GM19468 (cell line): ENCODE measurements at regions not wholly inside any gene's neighbourhood (a gene's known extent, or its start where the extent isn't known, plus 50 kb on each side); places are given as distances from the start of the nearest gene placed in this dataset.
"Not testable (repeated sequence)": the region's sequence is repeated elsewhere in the genome, so short reads cannot be mapped to it uniquely, and the experiment has no call there.

Source experiments
- ATAC-seq: cut with Tn5 transposase; IDR thresholded peaks from one replicate; pipeline ENCODE4 v1.9.1; 2021; ENCODE audit warnings: mild to moderate bottlenecking, moderate library complexity, moderate number of reproducible peaks; ENCODE audit not compliant: unreplicated experiment; ENCODE audit errors: extremely low read depth

- no peak for ATAC-seq
Measured at GRCh38 chr1:119250299-119250698, 109.8 kb upstream of the WARS2 start.

- no peak for ATAC-seq
Measured at GRCh38 chr1:119251751-119252150, 111.3 kb upstream of the WARS2 start.

DNA sequence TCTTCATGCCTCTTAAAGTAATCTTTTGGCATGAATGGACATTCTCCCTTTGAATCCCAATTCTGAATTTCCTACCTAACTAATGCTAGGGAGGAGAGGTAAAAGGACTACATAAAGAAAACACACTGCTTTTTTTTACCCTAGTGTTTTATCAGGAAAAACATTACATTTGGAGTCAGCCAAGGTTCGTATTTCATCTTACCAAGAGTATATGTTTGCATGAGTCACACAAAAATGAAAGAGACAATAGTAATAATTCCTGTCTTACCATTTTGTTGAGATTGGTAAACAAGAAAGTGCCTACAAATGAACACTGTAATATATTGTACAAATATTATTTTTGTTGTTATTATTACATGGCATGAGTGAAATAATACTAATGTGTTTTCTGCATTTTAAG lies 112.9 kb upstream of the WARS2 start:
- no peak for ATAC-seq

DNA sequence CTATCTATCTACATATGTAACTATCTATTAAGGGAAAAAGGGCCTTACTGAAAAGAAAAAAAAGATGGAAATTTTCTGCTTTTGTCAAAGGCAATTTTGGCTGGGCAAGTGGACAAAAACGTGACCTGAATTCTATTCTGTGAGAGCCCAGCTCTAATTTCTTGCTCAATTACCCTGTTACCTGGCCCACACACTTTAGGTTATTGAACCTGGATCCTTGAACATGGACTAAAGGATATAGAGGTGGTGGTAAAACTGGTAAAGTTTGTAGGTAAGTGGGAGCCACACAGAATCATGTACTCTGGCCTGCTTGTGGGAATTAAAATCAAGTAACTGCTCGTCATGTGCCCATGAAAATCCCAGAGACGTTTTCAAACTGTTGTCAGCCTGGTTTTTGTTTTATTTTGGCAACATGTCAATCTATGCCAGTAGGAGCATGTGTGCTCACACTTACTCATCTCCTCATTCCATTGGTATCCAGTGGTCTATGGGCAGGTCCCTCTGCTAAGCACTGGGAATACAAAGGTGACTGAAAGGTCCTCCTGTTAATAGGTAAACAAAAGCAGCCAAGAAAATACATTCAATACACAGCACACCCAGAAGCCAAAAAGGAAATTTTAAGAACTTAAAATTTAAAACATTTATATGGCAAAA lies 113.7 kb upstream of the WARS2 start:
- ATAC-seq, result no peak

DNA sequence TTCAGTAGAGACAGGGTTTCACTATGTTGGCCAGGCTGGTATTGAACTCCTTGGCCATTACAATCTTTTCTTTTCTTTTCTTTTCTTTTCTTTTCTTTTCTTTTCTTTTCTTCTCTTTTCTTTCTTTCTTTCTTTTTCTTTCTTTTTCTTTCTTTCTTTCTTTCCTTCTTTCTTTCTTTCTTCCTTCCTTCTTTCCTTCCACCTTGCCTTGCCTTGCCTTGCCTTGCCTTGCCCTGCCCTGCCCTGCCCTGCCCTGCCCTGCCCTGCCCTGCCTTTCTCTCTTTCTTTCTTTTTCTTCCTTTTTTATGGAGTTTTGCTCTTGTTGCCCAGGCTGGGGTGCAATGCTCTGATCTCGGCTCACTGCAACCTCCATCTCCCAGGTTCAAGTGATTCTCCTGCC lies 112.5 kb upstream of the HAO2 start:
- not testable (repeated sequence) for ATAC-seq

DNA sequence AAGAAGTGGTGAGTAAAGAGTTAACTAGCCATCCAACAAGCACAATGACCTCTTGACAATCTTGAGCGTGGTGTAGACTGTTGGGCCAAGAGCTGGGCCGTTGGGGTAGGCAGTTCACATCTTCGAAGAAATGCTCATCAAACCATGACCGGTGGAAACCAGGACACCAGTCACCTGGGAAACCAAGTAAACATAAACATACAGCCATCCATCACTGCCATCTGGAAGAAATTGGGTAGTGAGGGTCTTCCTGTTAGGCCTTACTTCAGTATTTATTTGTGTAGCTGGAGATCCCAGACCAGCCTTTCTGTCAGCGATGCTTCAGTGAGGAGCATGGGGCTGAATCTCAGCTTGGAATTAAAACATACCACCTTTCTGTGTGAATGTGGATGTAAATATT lies 108.1 kb upstream of the HAO2 start:
- ATAC-seq, result no peak

GRCh38 chr1:119266386-119266785 lies 102.2 kb upstream of the HAO2 start:
- peak; percentile 45 for ATAC-seq

- ATAC-seq, result no peak
Measured at GRCh38 chr1:119266858-119267257, 101.7 kb upstream of the HAO2 start.

DNA sequence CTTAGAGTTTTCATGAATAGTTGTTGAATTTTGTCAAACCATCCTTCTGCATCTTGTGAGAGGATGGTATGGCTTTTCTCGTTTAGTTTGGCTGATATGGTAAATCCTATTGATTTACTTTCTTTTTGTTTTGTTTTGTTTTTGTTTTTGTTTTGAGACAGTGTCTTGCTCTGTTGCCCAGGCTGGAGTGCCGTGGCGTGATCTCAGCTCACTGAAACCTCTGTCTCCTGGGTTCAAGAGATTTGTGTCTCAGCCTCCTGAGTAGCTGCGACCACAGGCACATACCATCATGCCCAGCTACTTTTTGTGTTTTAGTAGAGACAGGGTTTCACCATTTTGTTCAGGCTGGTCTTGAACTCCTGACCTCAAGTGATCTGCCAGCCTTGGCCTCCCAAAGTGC lies 101.3 kb upstream of the HAO2 start:
- not testable (repeated sequence) for ATAC-seq

- ATAC-seq, result no peak
Measured at GRCh38 chr1:119268879-119269278, 99.7 kb upstream of the HAO2 start.

DNA sequence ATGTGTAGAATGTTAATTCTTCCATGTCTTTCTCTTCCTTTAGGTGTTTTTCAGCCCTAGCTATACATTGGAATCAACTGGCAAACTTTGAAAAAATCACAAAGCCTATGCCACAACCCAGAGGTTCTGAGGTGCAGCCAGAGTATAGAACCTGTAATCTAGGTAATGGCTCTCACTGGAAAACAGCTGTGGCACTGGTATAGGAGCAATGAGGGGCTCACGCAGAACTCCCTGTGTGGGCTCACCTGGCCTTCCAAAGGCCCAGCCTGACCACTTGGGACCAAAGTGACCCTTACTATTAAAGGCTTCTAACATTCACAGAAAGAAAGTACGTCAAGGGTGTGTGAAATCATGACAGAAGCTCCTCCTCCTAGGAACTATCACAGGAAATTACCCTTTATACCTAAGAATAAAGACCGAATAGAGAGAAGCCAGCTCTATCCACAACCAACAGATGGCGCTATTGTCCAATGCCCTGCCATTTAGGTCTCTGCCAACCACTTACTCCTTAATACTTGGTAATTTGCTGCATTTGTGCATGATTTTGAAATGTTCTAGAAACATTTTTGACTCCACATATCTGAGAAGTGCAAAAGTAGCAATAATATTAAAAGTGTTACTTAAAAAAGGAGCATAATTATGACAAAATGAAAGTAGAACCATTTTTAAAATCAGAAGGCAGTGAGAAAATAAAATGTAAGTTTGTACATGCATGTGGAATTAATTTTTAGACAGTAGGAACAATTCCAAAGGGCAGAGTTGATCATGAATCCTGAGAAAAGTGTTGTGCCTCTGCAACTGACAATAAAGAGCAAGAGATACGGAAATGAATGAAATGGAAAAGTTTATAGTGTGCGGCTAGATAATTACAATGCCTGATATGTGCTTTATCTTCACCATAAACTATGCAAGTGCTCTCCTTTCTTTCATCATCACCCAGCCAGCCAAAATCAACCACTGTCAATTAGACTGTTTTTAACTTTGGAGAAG lies 93.1 kb upstream of the HAO2 start:
- ATAC-seq, result no peak

DNA sequence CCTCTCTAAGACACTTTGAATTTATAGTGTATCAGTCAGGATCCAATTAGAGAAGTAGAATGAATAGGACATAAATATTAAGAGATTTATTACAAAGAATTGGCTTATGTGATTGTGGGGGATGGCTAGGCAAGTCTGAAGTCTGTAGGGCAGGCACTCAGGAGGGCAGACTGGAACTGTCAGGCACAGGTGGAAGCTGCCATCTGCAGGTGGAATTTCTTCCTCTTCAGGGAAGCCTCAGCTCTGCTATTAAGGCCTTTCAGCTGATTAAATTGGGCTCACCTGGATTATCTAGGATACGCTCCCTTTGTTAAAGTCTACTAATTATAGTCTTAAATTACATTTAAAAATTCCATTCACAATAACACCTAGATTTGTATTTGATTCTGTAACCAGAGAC lies 92.0 kb upstream of the HAO2 start:
- no peak for ATAC-seq

- no peak for ATAC-seq
Measured at GRCh38 chr1:119279456-119280381, 88.9 kb upstream of the HAO2 start.

DNA sequence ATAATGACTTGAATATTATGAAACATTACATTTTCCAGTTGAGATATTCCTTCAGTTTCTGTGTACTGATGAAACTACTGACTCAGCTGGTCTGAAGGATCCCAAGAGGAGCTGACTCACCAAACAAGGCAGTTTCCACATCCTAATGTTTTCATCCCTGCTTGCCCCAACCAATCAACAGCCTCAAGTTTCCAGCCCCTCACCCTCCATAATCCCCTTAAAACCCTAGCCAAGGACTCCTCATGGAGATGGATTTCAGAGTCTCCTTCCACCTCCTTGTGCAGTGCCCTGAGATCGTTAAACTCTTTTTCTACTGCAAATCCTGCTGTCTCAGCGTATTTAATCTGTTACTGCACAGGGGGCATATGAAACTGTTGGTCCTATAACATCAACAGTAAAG lies 83.1 kb upstream of the HAO2 start:
- no peak for ATAC-seq

GRCh38 chr1:119286587-119287181 lies 81.9 kb upstream of the HAO2 start:
- peak; percentile 75 for ATAC-seq

DNA sequence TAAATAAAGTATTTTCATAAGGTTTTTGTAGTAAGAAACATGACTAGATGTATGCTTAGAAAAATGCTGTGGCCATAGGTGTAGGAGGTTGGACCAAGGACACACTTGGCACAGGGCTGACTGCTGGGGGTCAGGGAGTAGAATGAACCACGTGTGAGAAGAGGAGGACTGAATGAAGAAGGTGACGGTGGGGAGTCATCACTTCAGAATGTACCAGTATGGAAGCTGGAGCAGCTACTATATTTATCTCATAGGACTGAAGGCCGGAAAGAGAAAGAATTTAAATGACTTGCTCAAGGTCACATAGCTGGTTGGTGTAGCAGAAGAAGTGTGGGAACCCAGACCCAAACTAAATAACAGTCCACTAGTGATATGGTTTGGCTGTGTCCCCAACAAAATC lies 79.8 kb upstream of the HAO2 start:
- ATAC-seq, result no peak

DNA sequence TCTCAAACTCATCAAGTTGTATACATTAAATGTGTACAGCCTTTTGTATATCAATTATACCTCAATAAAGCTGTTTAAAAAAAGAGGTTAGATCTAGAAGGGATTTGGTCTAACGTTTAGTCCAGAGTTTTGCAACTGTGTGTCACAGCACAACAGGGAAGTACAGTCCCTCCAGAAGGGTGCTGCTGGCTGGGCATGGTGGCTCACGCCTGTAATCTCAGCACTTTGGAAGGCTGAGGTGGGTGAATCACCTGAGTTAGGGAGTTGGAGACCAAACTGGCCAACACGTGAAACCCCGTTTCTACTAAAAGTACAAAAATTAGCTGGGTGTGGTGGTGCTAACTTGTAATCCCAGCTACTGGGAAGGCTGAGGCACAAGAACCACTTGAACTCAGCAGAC lies 78.3 kb upstream of the HAO2 start:
- no peak for ATAC-seq

DNA sequence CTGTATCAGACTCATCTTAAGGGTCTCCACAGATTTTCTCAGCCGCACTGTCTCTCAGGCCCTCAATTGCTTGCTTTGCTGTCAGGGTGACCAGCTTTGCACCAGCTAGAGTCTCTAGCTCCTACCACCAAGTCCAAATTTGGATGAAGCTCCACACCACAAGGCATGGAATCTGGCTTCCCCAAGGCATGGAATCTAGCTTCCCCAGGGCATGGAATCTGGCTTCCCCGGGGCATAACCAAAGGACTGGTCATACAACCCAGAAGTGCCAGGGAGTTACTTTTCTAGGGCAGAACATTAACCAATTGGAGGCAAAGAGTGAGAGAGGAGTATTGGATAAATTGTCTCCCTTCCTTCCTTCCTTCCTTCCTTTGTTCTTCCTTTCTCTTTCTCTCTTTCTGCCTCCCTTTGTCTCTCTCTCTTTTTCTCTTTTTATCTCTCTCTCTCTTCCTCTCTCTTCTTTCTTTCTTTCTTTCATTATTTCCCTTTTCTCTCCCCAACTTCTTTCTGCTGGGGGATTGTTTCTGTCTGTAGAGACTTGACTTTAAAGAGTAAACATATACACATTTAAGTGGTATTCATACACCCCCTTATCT lies 76.9 kb upstream of the HAO2 start:
- no peak for ATAC-seq

DNA sequence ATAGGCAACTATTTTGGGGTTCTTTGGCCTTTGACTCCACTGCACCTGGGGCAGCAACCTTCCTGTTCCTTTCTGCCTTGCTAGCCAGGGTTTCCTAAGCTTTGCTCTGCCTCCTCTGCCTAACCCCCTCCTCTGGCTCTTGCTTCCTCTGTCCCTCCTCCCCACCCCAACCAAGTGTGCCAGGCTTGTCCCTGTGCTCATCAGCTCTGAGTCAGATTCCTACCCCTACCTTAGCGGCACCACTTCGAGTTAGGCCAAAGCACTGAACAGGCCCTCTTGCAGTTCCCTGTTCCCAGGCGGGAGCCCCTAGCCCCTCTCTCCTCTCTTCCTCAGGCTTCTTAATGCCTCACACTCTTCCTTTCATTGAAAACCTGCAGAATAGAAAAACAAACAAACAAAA lies 74.8 kb upstream of the HAO2 start:
- ATAC-seq, result no peak

DNA sequence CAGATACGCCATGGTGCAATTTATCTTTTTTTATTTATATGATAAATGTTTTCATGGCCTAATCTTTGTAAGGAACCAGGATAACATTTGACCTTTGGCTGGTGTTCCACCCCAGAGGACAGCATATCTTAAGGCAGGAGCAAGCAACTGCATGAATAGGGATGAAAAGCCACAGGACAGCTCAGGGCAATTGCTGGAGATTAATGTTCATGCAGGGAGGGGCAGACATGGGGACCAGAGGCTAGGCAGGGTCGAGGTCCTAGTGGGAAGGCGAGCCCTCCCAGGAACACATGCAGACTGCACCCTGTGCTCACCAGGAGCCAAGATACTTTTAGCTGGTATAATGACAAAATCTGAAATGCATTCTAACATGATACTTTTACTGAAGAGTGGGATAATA lies 74.4 kb upstream of the HAO2 start:
- no peak for ATAC-seq
